MCF 10A (cell line): ENCODE measurements at regions not wholly inside any gene's neighbourhood (a gene's known extent, or its start where the extent isn't known, plus 50 kb on each side); places are given as distances from the start of the nearest gene placed in this dataset.

Experiments
- BruUV-seq: library from RNA; stranded (reverse); fragments of 400-500 nt; replicated peaks from 2 replicates; lab custom pipeline; 2021; lab: Mats Ljungman, UMichigan
- CTCF ChIA-PET: fragments of 300-600 bp; sonication (Branson Sonifier 250); formaldehyde crosslinking; extraction: SDS; loops from one replicate; lab custom pipeline; 2021; ENCODE audit warnings: antibody characterized with exemption, inconsistent platforms; lab: Yijun Ruan, JAX
- POLR2A ChIA-PET: fragments of 300-600, 350-650 bp; sonication (Branson Sonifier 250); formaldehyde crosslinking; extraction: SDS; loops from one replicate; lab custom pipeline; 2020; ENCODE audit warnings: antibody characterized with exemption, inconsistent platforms; lab: Yijun Ruan, JAX
- DNase-seq: peaks from one replicate; pipeline ENCODE4 v3.0.0-alpha.2; 2018; ENCODE audit not compliant: unreplicated experiment
- H3K27ac Mint-ChIP-seq: one replicate; pipeline ENCODE4 v1.8.0; 2022; ENCODE audit warnings: mild to moderate bottlenecking, low read depth, mixed read lengths; ENCODE audit not compliant: unreplicated experiment
- H3K27me3 Mint-ChIP-seq: one replicate; pipeline ENCODE4 v1.8.0; 2022; ENCODE audit warnings: mixed read lengths; ENCODE audit not compliant: insufficient read depth, unreplicated experiment
- H3K36me3 Mint-ChIP-seq: one replicate; pipeline ENCODE4 v1.8.0; 2022; ENCODE audit warnings: mild to moderate bottlenecking, moderate library complexity, mixed read lengths; ENCODE audit not compliant: insufficient read depth, unreplicated experiment
- H3K4me1 Mint-ChIP-seq: one replicate; pipeline ENCODE4 v1.8.0; 2022; ENCODE audit warnings: mixed read lengths; ENCODE audit not compliant: insufficient read depth, unreplicated experiment
- H3K4me3 Mint-ChIP-seq: one replicate; pipeline ENCODE4 v1.8.0; 2022; ENCODE audit warnings: mild to moderate bottlenecking, moderate library complexity, mixed read lengths; ENCODE audit not compliant: unreplicated experiment
- H3K9me3 Mint-ChIP-seq: one replicate; pipeline ENCODE4 v1.8.0; 2022; ENCODE audit warnings: mixed read lengths; ENCODE audit not compliant: unreplicated experiment
- CTCF ChIP-seq: fragments of 200-600 bp; IDR thresholded peaks from one replicate; pipeline ENCODE4 v1.8.0; 2022; ENCODE audit warnings: antibody characterized with exemption, mild to moderate bottlenecking; ENCODE audit not compliant: unreplicated experiment
- intact Hi-C: fragments of 100-400 bp; cut with micrococcal nuclease; formaldehyde crosslinking; loops from 2 replicates; pipeline ENCODE4 v1.14.1; 2022

- TF ChIP-seq CTCF, result no peak
- H3K4me1 Mint-ChIP-seq, result no peaks in the 10 kb centered on the region
- POLR2A ChIA-PET, result no interaction called here
These were observed 112.0 kb upstream of the LRRC7 start for GRCh38 chr1:69455718-69456117.

GRCh38 chr1:69459244-69459643, 108.5 kb upstream of the LRRC7 start:
- H3K36me3 Mint-ChIP-seq, result peaks cover 4% of the 10 kb centered on the region
- no peak for TF ChIP-seq CTCF
- peaks cover 1% of the 10 kb centered on the region for H3K9me3 Mint-ChIP-seq
- intact Hi-C loops, result no loop called here
- no TSS peak for BruUV-seq
- CTCF ChIA-PET, result interaction anchor here (0.6 kb wide), 1 partner anchor 73 kb away, joined by 4 read pairs; no protein-coding TSS in a partner anchor
- H3K4me3 Mint-ChIP-seq, result no peak overlapping the region
- POLR2A ChIA-PET, result no interaction called here
- no peak overlapping the region for H3K27ac Mint-ChIP-seq
- no peak for DNase-seq
- H3K4me1 Mint-ChIP-seq, result no peaks in the 10 kb centered on the region
- no peaks in the 10 kb centered on the region for H3K27me3 Mint-ChIP-seq

More at GRCh38 chr1:69455718-69456117, 112.0 kb upstream of the LRRC7 start:
- DNase-seq, result no peak
- Mint-ChIP-seq H3K4me3 (no peak overlapping the region), H3K9me3 (peaks cover 8% of the 10 kb centered on the region), H3K36me3 (peaks cover 4% of the 10 kb centered on the region), H3K27me3 (no peaks in the 10 kb centered on the region), H3K27ac (no peak overlapping the region)
- no TSS peak for BruUV-seq
- intact Hi-C loops, result no loop called here
- CTCF ChIA-PET, result no interaction called here

GRCh38 chr1:69475021-69475420, 92.7 kb upstream of the LRRC7 start:
- ChIA-PET POLR2A (no interaction called here), CTCF (interaction anchor here (0.6 kb wide), 1 partner anchor 77 kb away, joined by 4 read pairs; no protein-coding TSS in a partner anchor)
- intact Hi-C loops, result no loop called here
- no TSS peak for BruUV-seq
- no peak overlapping the region for H3K27ac Mint-ChIP-seq
- no peaks in the 10 kb centered on the region for H3K4me1 Mint-ChIP-seq
- H3K27me3 Mint-ChIP-seq, result no peaks in the 10 kb centered on the region
- H3K4me3 Mint-ChIP-seq, result no peak overlapping the region
- no peak for TF ChIP-seq CTCF
- H3K9me3 Mint-ChIP-seq, result no peaks in the 10 kb centered on the region
- H3K36me3 Mint-ChIP-seq, result no peaks in the 10 kb centered on the region
- DNase-seq, result no peak

- H3K4me1 Mint-ChIP-seq, result no peaks in the 10 kb centered on the region
- H3K36me3 Mint-ChIP-seq, result no peaks in the 10 kb centered on the region
- H3K27ac Mint-ChIP-seq, result no peak overlapping the region
- no peak for DNase-seq
- H3K4me3 Mint-ChIP-seq, result no peak overlapping the region
- ChIA-PET POLR2A (no interaction called here), CTCF (no interaction called here)
- H3K27me3 Mint-ChIP-seq, result peaks cover 16% of the 10 kb centered on the region
- no peak for TF ChIP-seq CTCF
- no TSS peak for BruUV-seq
- intact Hi-C loops, result no loop called here
- no peaks in the 10 kb centered on the region for H3K9me3 Mint-ChIP-seq
These were observed 88.0 kb upstream of the LRRC7 start for GRCh38 chr1:69479734-69480133.
